Fibroblast of villous mesenchyme (primary cell): ENCODE measurements at regions not wholly inside any gene's neighbourhood (a gene's known extent, or its start where the extent isn't known, plus 50 kb on each side); places are given as distances from the start of the nearest gene placed in this dataset.

ENCODE experiments used
- DNase-seq: peaks from one replicate; pipeline ENCODE4 v3.0.0-alpha.2; 2010; ENCODE audit warnings: low read depth
- H3K4me3 ChIP-seq: 2 replicates; pipeline ENCODE4 v1.5.1; 2011; ENCODE audit warnings: low read depth, mild to moderate bottlenecking, low read length
- TF ChIP-seq, protein P1 (sequence below): IDR thresholded peaks from 2 replicates; pipeline ENCODE4 v1.5.1; 2012; ENCODE audit warnings: low read depth, mild to moderate bottlenecking, low read length; ENCODE audit not compliant: insufficient read depth

DNA sequence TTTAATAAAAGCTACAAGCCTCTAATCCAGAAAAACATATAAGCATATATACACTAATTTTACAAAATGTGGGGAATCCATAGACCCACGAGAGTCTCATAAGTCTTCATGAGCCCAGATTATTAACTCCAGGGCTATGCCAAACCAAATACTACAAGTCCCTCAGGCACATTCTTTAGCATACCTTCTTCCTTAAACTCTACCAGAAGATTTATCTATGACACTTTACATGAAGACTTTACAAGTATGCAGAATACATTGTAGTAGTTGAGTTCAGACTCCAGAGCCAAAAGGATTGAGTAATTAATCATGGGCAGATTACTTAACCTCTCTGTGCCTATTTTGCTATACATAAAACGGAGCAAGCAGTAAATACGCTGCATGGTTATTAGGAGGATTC, 793.7 kb upstream of the ADGRL2 start:
- TF ChIP-seq, protein P1, sequence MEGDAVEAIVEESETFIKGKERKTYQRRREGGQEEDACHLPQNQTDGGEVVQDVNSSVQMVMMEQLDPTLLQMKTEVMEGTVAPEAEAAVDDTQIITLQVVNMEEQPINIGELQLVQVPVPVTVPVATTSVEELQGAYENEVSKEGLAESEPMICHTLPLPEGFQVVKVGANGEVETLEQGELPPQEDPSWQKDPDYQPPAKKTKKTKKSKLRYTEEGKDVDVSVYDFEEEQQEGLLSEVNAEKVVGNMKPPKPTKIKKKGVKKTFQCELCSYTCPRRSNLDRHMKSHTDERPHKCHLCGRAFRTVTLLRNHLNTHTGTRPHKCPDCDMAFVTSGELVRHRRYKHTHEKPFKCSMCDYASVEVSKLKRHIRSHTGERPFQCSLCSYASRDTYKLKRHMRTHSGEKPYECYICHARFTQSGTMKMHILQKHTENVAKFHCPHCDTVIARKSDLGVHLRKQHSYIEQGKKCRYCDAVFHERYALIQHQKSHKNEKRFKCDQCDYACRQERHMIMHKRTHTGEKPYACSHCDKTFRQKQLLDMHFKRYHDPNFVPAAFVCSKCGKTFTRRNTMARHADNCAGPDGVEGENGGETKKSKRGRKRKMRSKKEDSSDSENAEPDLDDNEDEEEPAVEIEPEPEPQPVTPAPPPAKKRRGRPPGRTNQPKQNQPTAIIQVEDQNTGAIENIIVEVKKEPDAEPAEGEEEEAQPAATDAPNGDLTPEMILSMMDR = no peak
- no peak for DNase-seq
- H3K4me3 ChIP-seq = no peak overlapping the region

- no peak overlapping the region for H3K4me3 ChIP-seq
- no peak for DNase-seq
- TF ChIP-seq, protein P1 = no peak
Measured at GRCh38 chr1:81006502-81006901, 794.2 kb upstream of the ADGRL2 start.

DNA sequence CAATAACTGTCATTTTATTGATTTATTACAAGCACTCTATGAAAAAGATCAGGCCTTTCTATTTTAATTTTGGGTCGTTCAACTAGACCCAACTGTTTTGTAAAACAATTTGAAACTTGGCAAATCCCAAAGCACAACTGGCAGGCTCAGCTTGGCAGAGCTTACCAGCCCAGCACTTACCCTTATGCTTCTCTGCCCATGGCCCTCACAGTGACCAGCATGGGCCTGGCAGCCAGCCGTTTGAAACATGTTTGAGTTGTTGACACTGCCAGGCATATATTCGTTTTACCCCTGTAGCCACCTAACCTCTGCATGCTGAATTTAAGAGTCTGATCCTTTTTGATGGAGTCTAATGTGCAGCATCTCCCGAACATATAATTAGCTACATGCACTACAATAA, 796.7 kb upstream of the ADGRL2 start:
- H3K4me3 ChIP-seq = no peak overlapping the region
- DNase-seq = no peak
- TF ChIP-seq, protein P1 = no peak

- TF ChIP-seq, protein P1 = no peak
- no peak for DNase-seq
- H3K4me3 ChIP-seq = no peak overlapping the region
Measured at GRCh38 chr1:80994934-80995333, 805.8 kb upstream of the ADGRL2 start.

DNA sequence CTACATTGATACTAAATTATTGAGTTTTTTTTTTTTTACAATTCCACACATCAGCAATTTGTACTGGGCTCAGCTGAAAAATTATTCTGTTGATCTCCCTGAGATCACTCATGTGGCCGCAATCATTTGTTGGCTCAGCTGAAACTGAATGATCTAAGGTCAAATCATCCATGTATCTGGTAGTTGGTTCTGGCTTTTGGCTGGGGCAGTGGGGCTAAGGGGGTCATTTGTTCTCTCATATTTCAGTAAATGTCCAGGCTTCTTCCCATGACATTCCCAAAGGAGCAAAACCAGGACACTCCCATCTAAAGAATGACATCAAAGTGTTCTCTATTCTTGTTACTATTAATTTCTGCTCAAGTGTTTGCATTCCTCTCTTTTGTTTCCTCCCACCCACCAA, 806.7 kb upstream of the ADGRL2 start:
- TF ChIP-seq, protein P1 = no peak
- DNase-seq = no peak
- no peak overlapping the region for H3K4me3 ChIP-seq

- TF ChIP-seq, protein P1 = no peak
- H3K4me3 ChIP-seq = no peak overlapping the region
- no peak for DNase-seq
Measured at GRCh38 chr1:80993154-80993980, 807.4 kb upstream of the ADGRL2 start.

DNA sequence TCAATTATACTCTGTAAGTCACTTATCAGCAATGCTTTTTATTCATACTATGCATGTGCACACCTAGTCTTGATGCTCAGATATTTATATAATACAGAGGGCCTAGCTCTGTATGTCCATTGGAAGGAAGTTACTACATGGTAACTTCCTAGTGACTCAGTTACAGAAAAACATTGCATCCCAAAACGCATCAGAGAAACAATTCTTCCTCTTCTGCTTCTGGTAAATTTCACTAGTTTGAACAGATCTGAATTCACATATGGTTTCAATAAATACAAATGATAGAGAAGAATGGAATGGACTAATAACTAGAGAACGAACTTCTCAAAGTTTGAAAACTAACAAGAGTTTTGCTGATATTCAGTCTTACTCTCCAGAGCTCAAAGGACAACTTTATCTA, 811.3 kb upstream of the ADGRL2 start:
- TF ChIP-seq, protein P1 = no peak
- no peak for DNase-seq
- H3K4me3 ChIP-seq = no peak overlapping the region
